Mesothelial cell of epicardium (in vitro differentiated cells): ENCODE measurements at regions not wholly inside any gene's neighbourhood (a gene's known extent, or its start where the extent isn't known, plus 50 kb on each side); places are given as distances from the start of the nearest gene placed in this dataset.
A peak's percentile ranks its signal among the peaks of the same experiment; 100 is the strongest.
"Not testable (repeated sequence)": the region's sequence is repeated elsewhere in the genome, so short reads cannot be mapped to it uniquely, and the experiment has no call there.

Source experiments
- DNase-seq, 2 experiments: peaks; one replicate each; pipeline ENCODE4 v3.0.0; 2021; ENCODE audit warnings: low spot score in 2 of 2; ENCODE audit not compliant: unreplicated experiment in 2 of 2
- H3K27ac Mint-ChIP-seq: 2 replicates; pipeline ENCODE4 v1.8.0; 2021; ENCODE audit warnings: mixed read lengths
- H3K27me3 Mint-ChIP-seq: 2 replicates; pipeline ENCODE4 v1.8.0; 2021; ENCODE audit warnings: low read depth, mixed read lengths
- H3K36me3 Mint-ChIP-seq: 2 replicates; pipeline ENCODE4 v1.8.0; 2021; ENCODE audit warnings: mixed read lengths
- H3K4me1 Mint-ChIP-seq: 2 replicates; pipeline ENCODE4 v1.8.0; 2021; ENCODE audit warnings: mixed read lengths
- H3K4me3 Mint-ChIP-seq: 2 replicates; pipeline ENCODE4 v1.8.0; 2021; ENCODE audit warnings: mild to moderate bottlenecking, moderate library complexity, mixed read lengths
- H3K9me3 Mint-ChIP-seq: 2 replicates; pipeline ENCODE4 v1.8.0; 2021; ENCODE audit warnings: mixed read lengths
- TF ChIP-seq, protein P1 (sequence below): fragments of 200-600 bp; sonication (generic); IDR thresholded peaks from one replicate; pipeline ENCODE4 v1.5.0; 2021; ENCODE audit warnings: antibody characterized with exemption; ENCODE audit not compliant: unreplicated experiment

DNA sequence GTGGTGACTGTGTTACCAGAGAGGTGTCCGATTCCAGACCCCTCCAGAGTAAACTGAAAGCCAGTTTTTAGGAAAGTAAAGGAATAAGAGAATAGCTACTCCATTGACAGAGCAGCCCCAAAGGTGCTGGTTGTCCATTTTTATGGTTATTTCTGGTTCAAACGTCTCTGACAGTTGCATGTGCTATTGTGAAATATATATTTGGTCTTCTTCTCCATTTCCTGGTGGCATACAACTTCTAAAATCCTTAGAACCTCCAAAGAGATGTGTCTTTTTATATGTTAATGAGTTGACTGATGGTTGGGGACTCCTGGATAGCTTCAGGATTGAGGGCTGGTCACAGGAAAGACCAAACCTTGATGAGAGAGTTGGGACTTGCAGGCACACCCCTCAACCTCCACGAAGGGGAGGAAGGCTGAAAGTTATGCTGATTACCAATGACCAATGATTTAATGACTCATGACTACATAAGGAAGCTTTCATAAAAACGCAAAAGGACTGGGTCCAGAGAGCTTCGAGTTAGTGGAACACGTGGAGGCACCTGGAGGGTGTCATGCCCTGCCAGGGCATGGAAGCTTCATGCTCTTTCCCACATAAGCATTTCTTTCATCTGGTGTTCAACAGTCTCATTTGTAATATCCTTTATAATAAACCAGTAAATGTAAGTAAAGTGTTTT lies 100.7 kb downstream of the SLC16A1 start:
- H3K9me3 Mint-ChIP-seq = no peaks in the 10 kb centered on the region
- peaks cover 9% of the 10 kb centered on the region for H3K4me1 Mint-ChIP-seq
- no peak overlapping the region for H3K4me3 Mint-ChIP-seq
- DNase-seq = no peak
- peaks cover 2% of the 10 kb centered on the region for H3K36me3 Mint-ChIP-seq
- TF ChIP-seq, protein P1, sequence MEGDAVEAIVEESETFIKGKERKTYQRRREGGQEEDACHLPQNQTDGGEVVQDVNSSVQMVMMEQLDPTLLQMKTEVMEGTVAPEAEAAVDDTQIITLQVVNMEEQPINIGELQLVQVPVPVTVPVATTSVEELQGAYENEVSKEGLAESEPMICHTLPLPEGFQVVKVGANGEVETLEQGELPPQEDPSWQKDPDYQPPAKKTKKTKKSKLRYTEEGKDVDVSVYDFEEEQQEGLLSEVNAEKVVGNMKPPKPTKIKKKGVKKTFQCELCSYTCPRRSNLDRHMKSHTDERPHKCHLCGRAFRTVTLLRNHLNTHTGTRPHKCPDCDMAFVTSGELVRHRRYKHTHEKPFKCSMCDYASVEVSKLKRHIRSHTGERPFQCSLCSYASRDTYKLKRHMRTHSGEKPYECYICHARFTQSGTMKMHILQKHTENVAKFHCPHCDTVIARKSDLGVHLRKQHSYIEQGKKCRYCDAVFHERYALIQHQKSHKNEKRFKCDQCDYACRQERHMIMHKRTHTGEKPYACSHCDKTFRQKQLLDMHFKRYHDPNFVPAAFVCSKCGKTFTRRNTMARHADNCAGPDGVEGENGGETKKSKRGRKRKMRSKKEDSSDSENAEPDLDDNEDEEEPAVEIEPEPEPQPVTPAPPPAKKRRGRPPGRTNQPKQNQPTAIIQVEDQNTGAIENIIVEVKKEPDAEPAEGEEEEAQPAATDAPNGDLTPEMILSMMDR = no peak
- H3K27me3 Mint-ChIP-seq = no peaks in the 10 kb centered on the region
- no peak overlapping the region for H3K27ac Mint-ChIP-seq

DNA sequence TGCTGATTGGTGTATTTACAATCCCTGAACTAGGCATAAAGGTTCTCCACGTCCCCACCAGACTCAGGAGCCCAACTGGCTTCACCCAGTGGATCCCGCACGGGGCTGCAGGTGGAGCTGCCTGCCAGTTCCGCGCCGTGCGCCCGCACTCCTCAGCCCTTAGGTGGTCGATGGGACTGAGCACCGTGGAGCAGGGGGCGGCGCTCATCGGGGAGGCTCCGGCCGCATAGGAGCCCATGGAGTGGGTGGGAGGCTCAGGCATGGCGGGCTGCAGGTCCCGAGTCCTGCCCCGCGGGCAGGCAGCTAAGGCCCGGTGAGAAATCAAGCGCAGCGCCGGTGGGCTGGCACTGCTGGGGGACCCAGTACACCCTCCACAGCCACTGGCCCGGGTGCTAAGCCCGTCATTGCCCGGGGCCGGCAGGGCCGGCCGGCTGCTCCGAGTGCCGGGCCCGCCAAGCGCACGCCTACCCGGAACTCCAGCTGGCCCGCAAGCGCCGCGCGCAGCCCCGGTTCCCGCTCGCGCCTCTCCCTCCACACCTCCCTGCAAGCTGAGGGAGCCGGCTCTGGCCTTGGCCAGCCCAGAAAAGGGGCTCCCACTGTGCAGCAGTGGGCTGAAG lies 101.5 kb downstream of the SLC16A1 start:
- H3K36me3 Mint-ChIP-seq, H3K4me3 Mint-ChIP-seq, DNase-seq, H3K27ac Mint-ChIP-seq, H3K9me3 Mint-ChIP-seq, H3K27me3 Mint-ChIP-seq: not testable (repeated sequence)
- H3K4me1 Mint-ChIP-seq = peaks cover 14% of the 10 kb centered on the region

DNA sequence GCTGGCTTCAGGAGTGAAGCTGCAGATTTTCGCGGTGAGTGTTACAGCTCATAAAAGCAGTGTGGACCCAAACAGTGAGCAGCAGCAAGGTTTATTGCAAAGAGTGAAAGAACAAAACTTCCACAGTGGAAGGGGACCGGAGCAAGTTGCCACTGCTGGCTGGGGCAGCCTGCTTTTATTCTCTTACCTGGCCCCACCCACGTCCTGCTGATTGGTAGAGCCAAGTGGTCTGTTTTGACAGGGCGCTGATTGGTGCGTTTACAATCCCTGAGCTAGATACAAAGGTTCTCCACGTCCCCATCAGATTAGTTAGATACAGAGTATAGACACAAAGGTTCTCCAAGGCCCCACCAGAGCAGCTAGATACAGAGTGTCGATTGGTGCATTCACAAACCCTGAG lies 102.1 kb downstream of the SLC16A1 start:
- not testable (repeated sequence) for H3K9me3 Mint-ChIP-seq, H3K4me3 Mint-ChIP-seq, DNase-seq, H3K27ac Mint-ChIP-seq, H3K36me3 Mint-ChIP-seq, H3K27me3 Mint-ChIP-seq
- H3K4me1 Mint-ChIP-seq = peaks cover 17% of the 10 kb centered on the region

DNA sequence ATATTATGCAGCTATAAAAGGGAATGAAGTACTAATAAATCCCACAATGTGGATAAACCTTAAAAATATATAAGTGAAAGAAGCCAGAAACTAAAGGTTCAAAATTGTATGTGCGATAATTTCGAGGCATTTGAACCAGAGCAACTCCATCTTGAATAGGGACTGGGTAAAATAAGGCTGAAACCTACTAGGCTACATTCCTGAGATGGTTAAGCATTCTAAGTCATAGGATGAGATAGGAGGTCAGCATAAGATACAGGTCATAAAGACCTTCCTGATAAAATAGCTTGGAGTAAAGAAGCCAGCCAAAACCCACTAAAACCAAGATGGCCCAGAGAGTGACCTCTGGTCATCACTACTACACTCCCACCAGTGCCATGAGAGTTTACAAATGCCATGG lies 103.1 kb downstream of the SLC16A1 start:
- Mint-ChIP-seq H3K27ac (no peak overlapping the region), H3K36me3 (peaks cover 2% of the 10 kb centered on the region), H3K9me3 (no peaks in the 10 kb centered on the region), H3K27me3 (no peaks in the 10 kb centered on the region), H3K4me1 (peaks cover 17% of the 10 kb centered on the region), H3K4me3 (no peak overlapping the region)
- TF ChIP-seq, protein P1 = no peak
- DNase-seq = no peak

DNA sequence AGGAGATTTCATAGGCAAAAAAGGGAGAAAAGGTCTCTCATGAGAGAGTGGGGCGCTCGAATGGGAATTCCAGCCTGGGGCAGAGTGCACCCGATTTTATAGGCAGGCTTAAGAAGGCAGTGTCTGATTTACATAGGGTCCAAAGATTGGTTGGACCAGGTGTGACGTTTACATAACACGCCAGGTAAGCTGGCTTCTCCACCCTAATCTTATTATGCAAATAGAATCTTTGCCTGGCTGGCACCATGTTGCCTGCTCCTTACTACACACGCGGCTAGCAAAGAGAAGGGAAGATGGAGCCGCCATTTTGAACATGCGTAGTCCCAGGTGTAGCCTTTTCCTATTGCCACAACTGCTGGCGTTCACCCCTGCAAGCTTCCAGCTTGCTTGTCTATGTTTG lies 103.7 kb downstream of the SLC16A1 start:
- H3K27ac Mint-ChIP-seq = no peak overlapping the region
- no peak for DNase-seq
- H3K4me3 Mint-ChIP-seq = no peak overlapping the region
- peaks cover 2% of the 10 kb centered on the region for H3K36me3 Mint-ChIP-seq
- TF ChIP-seq, protein P1 = no peak
- no peaks in the 10 kb centered on the region for H3K9me3 Mint-ChIP-seq
- H3K27me3 Mint-ChIP-seq = no peaks in the 10 kb centered on the region
- H3K4me1 Mint-ChIP-seq = peaks cover 17% of the 10 kb centered on the region

DNA sequence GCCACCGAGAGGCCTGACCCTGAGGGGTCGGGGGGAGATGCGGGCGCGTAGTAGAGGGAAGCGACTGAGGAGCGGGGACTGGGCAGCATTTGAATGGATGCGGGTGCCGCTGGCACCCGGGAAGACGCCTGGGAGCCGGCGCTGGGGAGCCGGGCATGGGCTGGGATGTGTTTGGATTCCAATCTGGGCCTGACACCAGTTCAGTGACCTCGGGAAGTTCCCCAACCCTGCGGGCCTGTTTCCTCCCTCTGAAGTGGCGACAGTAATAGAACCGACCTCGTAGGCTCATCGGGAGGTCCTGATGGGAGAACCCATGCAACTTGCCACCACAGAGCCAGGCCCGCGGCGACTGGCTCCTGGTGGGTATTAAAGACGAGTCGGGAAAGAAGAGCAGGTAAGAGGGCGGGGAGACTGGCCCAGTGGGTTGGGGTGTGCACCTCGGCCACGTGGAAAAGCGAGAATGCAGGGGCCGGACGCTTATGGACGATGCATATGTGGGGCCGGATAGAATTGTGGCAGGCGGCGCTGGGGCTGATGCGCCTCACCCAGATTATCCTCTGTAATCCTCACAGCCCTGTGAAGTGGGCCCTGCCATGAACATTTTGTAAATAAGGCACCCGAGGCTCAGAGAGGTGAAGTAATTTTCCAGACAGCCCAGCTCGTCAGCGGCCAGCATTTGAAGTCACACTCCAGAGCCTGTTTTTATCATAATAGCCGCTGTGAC lies 105.8 kb downstream of the SLC16A1 start:
- Mint-ChIP-seq H3K27me3 (no peaks in the 10 kb centered on the region), H3K9me3 (no peaks in the 10 kb centered on the region), H3K27ac (peak overlapping the region; percentile 81), H3K36me3 (peaks cover 2% of the 10 kb centered on the region), H3K4me1 (peaks cover 17% of the 10 kb centered on the region), H3K4me3 (peak overlapping the region; percentile 86)
- DNase-seq = no peak
- TF ChIP-seq, protein P1 = no peak
